ENCODE measurements at regions not wholly inside any gene's neighbourhood (a gene's known extent, or its start where the extent isn't known, plus 50 kb on each side); places are given as distances from the start of the nearest gene placed in this dataset.

DNA sequence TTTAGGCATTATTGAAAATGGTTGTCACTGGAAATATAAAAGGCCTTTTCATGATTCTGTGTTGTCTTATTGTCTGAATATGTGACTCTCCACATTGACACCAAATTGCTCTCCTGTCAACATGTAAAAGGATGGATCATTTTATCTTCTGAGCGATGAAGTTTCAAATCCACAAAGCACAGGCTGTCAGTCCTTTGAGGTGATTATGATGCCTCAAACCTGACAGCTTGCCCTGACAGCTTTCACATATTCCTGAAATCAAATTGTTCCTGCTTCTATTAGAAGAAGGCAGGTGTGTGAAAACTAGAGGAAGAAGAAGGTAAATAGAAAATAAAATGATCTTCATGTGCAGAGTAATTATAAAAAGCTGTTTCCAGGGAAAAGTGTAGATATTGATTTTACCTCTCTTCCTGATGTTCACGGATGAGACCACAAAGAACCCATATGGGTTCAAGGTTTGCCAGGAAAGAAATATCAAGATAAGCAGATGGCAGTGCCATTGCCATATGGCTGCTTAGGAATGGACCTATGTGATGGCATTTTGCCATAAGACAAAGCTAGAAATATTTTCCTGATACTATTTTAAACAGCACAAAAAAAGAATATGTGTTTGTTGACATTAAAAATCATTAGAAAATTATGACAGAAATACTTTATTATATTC lies 1006.3 kb upstream of the AGA start:
- TF ChIP-seq, protein P1, sequence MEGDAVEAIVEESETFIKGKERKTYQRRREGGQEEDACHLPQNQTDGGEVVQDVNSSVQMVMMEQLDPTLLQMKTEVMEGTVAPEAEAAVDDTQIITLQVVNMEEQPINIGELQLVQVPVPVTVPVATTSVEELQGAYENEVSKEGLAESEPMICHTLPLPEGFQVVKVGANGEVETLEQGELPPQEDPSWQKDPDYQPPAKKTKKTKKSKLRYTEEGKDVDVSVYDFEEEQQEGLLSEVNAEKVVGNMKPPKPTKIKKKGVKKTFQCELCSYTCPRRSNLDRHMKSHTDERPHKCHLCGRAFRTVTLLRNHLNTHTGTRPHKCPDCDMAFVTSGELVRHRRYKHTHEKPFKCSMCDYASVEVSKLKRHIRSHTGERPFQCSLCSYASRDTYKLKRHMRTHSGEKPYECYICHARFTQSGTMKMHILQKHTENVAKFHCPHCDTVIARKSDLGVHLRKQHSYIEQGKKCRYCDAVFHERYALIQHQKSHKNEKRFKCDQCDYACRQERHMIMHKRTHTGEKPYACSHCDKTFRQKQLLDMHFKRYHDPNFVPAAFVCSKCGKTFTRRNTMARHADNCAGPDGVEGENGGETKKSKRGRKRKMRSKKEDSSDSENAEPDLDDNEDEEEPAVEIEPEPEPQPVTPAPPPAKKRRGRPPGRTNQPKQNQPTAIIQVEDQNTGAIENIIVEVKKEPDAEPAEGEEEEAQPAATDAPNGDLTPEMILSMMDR (IDR thresholded peaks at IDR 0.05) = no peak
- no peak for TF ChIP-seq POLR2AphosphoS5 (IDR thresholded peaks at IDR 0.05; ENCODE audit: insufficient read depth in 1 of 2, low read depth in 1 of 2)

Measured in vagina (tissue), 2 donors.